NOMO-1 treated with DMSO at 0.1 percent for 48 hours (cell line): ENCODE measurements at regions not wholly inside any gene's neighbourhood (a gene's known extent, or its start where the extent isn't known, plus 50 kb on each side); places are given as distances from the start of the nearest gene placed in this dataset.

ENCODE experiments used
- DNase-seq: peaks from one replicate; lab custom pipeline; 2025; ENCODE audit not compliant: unreplicated experiment; lab: John Stamatoyannopoulos, UW

DNA sequence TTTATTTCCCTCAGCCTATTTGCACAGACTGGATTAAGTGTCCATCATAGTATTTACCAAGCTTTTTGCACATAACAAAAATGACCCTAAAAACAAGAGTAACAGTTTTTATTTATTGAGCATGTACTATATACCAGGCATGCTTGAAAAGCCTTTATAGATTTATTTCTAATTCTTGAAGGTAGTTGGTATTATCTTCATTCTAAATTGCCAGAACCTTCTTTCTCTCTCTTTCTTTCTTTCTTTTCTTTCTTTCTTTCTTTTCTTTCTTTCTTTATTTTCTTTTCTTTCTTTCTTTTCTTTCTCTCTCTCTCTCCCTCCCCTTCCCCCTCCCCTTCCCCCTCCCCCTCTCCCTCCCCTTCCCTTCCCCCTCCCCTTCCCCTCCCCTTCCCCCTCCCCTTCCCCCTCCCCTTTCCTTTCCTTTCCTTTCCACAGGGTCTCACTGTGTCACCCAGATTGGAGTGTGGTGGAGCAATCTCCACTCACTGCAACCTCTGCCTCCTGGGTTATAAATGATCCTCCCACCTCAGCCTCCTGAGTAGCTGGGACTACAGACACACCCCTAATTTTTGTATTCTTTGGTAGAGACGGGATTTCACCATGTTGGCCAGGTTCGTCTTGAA, 310.9 kb upstream of the RBFOX1 start:
- DNase-seq: no peak

DNA sequence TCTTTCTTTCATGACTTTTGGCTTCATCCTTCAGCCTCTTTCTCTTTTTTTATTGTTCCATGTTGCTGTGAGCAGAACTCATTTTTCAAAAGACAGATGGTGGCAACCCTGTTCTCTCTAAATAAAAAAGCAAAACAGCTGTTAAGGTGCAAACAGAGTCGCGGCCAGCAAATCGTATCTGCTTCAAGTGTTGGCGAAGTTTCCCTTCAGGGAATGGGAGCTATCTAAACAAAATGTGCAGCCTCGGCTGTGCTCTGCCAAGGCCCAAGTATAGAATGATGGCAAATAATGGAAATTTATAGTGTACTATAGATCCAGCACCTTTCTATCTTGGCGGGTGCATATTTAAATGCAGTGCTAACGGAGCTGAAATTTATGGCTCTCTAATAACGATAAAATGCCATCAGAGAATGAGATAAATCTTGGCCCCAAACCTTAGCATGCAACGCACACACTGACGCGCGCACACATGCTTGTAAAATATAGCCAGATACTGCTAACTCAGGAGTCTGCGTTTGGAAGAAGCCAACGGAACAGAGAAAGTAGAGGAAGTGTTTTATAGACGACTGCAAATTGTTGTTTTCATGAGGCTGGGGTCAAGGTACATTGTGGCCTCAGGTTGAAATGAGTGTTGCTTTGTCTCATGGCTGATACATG, 315.5 kb upstream of the RBFOX1 start:
- DNase-seq: no peak

DNA sequence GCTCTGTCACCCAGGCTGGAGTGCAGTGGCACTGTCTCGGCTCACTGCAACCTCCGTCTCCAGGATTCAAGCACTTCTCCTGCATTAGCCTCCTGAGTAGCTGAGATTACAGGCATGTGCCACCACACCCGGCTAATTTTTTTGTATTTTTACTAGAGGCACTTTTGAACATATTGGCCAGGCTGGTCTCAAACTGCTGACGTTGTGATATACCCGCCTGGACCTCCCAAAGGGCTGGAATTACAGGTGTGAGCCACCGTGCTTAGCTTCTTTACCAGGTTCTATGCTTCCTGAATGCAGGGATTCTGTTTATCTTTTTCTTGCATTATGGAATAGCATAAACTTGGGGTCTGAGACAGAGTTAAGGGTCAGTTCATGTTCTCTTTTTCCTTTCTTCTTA, 317.9 kb upstream of the RBFOX1 start:
- no peak for DNase-seq

DNA sequence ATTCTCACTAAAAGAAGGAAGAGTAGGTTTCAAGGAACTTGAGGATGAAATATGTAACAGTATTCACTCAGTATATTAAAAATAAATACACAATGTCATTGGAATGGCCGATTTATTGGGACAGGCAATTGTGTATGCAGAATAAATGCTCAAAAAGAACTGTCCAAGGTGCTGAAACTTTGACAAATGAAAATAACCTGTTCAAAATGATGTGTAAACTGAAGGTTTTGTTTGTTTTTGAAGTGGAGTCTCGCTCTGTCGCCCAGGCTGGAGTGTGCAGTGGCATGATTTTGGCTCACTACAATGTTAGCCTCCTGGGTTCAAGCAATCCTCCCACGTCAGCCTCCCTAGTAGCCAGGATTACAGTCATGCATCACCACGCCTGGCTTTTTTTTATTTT, 318.7 kb upstream of the RBFOX1 start:
- no peak for DNase-seq

DNA sequence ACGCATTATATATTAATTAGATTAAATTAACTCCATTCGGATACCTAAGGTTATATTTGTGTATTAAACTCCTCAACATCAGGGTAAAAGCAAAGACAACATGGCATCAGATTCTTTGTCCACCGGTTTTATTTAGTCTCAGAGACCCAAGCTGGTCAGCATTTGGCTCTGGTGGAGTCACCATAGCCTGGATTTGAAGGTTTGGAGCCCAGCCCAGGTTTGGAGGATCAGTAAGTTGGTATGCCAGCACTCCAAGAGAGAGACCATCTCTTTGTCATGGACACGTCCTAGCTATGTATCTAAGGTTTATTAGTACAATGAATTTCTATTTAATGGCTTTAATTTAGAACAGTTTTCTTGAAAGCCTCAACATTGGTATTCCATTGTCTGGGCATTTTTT, 328.4 kb upstream of the RBFOX1 start:
- no peak for DNase-seq

DNA sequence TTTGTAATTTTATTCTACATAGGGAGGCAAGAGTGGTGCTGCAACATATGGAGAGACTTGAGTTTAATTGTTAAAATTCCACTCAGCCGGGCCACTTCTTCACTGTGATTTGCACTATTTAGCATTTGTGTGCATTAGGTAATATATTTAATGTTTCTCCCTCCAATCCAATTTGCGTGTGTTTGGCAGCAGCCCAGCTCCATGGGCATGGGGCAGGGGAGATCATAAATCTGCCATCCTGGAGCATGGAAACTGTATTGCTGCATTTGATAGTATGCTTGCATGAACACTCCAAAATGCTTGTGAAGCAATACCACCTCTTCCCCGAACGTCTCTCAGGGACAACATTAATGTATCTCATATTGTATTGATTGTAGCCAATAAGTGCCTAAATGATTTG, 339.1 kb upstream of the RBFOX1 start:
- DNase-seq: no peak

DNA sequence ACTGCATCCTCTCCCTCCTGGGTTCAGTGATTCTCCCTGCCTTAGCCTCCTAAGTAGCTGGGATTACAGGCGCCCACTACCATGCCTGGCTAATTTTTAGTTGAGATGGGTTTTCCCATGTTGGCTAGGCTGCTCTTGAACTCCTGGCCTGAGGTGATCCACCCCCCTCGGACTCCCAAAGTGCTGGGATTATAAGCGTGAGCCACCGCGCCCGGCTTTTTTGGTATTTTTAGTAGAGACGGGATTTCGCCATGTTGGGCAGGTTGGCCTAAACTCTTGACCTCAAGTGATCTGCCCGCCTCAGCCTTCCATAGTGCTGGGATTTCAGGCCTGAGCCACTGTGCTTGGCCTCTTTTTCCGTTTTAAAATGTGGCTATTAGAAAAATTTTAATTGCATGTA, 343.8 kb upstream of the RBFOX1 start:
- no peak for DNase-seq

DNA sequence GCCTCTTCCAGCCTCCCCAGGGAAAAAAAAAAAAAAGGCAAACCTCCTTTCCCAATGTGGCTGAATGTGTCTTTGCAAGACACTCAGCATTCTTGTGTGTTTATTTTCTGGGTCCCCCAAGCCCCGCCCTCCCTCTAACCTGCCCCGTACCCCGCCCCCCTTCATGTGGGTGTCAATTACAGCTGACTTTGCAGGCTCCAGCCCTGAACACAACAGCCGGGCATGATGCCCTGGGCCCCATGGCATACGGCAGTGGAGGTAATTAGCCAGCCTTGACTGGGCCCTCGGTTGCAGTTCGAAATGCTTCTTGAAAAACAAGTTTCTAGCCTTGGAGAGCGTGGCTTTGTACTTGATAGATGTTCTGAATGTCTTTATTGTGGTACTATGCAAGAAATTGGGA, 354.7 kb upstream of the RBFOX1 start:
- DNase-seq: no peak

DNA sequence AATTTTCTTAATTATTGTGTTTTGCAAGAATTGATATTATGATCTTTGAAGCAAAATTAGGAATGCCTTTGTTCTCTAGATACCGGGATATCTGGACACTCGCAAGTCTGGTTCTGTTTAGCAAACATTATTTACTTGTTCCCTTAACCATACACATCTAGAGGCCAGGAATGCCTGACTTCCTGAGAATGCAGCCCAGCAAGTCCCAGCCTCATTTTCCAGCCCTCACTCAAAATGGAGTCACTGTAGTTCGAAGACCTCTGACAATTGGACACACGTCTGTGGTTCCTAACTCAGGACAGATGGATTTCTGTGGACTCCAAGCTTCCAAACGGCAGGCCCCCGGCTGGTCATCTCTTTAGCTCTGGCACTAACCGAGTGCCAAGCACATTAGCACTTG, 355.4 kb upstream of the RBFOX1 start:
- DNase-seq: no peak

DNA sequence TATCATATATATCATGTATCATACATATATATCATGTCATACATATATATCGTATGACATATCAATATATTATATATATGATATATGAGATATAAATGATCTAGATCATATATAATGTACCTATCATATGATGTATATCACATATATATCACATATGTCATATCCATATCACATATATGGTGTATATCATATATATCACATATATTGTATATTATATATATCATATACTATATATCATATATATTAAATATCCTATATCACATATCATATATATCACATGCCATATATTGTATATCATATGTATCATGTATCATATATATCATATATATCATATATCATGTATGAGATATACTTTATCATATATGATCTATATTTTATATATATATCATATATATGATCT, 355.9 kb upstream of the RBFOX1 start:
- no peak for DNase-seq

DNA sequence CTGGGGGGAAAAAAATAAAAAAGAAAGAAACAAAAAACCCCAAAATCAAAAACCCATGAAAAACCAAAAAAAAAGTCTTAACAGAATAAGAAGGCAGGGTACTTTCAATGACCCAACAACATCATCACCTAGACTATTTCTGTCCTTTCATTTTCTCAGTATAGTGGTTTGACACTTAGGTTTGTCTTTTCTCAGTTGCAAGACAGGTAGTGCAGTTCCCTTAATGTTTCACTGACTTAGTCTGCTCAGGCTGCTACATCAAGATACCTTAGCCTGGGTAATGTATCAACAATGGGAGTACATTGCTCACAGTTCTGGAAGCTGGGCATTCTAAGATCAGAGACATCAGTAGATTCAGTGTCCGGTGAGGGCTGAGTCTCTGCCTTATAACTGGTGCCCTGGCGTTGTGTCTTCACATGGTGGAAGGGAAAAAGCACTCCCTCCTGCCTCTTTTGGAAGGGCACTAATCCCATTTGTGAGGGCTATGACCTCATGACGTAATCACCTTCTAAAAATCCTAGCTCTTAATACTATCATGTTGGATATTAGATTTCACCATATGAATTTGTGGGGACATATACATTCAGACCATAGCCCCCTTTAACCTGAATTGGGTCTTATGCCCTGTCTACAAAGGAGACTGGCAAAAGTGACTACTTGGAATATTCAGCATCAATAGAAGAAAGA, 362.3 kb upstream of the RBFOX1 start:
- no peak for DNase-seq

DNA sequence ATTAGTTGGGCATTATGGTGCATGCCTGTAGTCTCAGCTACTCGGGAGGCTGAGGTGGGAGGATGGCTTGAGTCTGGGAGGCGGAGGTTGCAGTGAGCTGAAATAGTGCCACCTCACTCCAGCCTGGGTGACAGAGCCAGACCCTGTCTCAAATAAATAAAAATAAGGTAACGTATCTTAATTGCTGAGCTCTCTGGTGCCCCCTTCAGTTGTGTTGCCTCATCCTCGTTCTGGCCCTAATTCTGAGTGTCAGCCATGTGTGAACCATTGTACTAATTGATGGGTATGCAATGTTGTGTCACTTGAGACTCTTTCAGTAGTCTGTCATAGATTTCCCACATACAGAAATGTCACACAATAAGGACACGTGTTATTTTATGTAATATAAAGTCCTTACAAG, 363.1 kb upstream of the RBFOX1 start:
- no peak for DNase-seq

DNA sequence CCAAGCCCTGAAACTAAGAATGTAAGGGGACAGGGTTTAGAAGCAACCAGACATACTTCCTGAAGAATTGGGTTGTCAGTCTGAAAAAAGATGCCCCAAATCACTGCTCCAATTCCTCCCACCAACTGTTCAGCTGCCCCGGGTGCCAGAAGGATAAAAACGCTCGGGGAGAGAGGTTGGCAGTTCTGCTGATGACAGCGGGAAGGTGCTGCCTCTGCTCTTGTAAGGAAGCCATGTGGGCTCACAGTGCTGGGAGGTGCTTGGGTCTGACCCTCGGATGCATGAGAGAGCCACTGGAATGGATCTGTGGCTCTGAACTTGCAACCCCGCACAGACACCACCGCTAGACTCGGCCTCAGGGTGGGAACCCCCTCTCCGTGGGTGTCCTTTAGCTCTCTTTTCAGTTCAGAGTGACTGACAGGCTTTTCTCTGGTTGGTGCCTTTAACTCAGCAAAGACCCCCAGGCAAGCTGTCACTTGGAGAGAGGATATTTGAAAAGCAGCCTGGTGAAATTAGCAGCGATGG, 364.8 kb upstream of the RBFOX1 start:
- DNase-seq: no peak

DNA sequence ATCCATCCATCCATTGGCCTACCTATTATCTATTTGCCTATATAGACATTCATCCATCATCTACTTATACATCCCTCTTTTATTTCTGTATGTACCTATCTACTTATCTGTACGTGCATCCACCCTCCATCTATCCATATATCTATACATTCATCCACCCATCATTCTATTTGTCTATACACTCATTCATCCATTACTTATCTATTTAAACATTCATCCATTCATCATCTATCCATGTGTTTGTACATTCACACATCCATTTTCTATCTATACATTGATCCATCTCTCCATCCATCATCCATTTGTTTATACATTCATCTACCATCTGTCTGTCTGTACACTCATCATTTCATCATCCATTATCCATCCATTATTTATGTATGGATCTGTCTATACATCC, 365.7 kb upstream of the RBFOX1 start:
- no peak for DNase-seq

DNA sequence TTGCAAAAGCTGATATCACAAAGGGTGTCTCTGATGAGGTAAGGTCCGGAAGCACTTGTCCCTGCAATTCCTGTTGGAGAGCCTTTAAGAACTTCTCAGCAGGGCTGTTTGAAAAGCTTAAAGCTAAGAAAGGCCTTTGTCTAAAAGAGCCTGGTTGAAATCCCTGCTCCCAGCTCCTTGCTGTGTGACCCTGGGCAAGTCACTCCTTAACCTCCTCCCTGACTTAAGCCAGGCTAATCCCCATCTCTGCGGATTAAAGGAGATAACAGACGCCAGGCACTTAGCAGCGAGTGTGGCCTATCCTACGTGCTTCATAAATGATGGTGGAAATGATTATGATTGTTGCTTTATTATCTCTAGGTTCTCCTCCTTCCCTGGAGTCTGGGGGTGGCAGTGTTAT, 368.0 kb upstream of the RBFOX1 start:
- no peak for DNase-seq

DNA sequence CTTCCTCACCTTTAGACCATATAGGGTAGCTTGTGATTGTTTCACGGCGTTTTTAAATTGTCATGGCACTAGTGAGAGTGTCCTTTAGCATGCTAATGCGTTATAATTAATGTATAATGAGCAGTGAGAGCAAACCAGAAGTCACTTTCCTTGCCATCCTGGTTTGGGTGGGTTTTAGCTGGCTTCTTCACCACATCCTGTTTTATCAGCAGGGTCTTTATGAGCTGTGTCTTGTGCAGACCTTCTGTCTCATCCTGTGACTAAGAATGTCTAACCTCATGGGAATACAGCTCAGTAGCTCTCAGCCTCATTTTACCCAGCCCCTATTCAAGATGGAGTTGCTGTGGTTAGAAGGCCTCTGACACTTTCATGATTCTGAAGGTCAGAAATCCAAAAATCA, 370.9 kb upstream of the RBFOX1 start:
- no peak for DNase-seq

DNA sequence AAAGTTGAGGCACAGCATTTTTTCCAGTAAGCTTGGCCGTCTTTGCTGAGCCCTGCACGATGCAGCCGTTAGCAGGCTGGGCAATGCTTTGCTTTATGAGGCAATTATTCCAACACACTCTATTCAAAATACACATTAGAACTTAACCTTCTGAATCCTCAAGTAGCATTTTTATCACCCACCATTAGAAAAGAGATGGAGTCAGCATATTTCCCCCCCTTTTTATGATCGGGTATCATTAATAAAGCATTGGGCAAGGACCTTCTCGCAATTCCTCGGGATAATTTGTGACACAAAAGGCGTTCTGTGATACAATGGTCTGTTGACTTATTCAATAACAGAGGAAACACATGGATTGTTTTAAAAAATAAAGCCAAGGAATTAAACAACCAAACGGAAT, 374.5 kb upstream of the RBFOX1 start:
- DNase-seq: no peak

DNA sequence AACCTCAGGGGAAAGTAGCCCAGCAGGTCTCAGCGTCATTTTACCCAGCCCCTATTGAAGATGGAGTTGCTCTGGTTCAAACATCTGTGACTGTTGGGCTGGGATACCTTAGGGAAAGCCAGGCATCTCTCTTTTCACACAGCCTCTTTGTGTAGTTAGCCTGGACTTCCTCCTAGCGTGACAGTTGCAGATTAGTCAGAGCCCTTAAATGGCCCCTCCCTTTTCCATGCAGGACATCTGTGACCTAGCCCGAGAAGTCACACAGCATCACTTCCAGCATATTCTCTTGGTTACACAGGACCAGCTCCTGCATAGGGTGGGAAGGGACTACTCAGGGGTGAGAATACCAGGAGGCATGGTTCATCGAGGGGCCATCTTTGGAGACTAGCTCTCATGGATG, 375.0 kb upstream of the RBFOX1 start:
- no peak for DNase-seq

DNA sequence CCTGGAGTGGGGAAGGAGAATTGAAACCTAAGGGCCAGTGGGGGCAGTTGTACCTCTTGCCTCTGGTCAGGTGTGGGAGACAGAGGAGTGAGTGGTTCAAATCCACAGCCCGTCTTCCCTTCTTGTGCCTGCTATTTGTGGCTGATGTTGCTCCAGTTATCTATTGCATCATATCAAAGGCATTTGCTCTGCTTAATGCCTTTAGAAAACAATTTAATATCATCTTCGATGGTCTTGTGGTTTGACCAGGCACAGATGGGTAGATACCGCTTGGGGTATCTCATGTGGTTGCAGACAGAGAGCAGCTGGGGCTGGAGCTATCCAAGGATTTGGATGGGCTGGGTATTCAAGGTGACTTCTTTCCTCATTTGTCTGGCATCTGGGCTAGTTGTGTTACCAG, 376.1 kb upstream of the RBFOX1 start:
- no peak for DNase-seq

DNA sequence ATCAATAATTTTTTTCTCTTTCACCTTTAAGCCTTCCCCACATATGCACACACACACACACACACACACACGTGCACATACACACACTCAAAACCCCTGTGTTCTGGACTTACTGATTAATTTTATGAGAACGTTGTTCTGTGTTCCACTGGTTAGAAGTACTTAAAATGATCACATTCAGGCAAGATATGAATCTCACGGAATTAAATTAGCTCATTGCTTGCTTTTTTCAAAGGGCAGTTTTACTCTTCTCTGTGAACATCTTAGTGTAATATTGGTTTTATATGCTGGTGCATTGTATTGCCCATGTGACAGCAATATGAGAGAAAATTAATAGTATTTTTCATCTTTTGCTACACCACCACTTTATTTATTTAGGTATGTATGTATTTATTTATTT, 377.3 kb upstream of the RBFOX1 start:
- no peak for DNase-seq

DNA sequence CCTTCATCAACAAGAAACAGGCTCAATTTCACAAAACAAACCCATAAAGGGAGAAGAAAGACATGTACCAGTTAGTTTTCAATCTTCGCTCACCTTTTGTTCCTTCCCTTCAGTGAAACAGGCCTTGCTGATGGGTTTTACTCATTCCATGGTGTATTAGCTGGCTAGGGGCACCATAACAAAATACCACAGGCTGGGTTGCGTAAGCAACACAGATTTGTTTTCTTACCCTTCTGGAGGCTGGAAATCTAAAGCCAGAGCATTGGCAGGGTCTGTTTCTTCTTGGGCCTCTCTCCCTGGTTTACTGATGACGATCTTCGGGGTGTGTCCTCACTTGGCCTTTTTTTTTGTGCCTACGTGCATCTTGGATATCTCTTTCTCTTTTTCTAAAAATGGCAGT, 383.4 kb upstream of the RBFOX1 start:
- no peak for DNase-seq

DNA sequence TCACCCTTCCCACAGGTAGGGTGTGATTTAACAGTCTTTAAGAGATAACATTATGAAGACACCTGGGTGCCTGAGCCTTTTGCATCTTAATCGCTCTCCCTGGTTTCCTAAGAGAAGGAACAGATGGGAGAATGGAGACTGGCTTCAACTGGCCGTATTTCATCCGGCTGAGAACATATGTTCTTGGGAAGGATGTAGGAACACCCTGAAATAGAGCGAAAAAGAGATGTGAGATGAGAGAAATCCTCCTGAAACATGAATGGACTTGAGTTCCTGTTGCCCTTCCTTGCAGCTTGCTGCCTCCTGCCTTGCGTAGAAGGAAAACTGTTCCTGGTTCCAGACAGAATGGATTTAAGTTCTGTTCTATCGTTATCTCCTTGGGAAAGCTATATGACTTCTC, 385.4 kb upstream of the RBFOX1 start:
- DNase-seq: no peak

DNA sequence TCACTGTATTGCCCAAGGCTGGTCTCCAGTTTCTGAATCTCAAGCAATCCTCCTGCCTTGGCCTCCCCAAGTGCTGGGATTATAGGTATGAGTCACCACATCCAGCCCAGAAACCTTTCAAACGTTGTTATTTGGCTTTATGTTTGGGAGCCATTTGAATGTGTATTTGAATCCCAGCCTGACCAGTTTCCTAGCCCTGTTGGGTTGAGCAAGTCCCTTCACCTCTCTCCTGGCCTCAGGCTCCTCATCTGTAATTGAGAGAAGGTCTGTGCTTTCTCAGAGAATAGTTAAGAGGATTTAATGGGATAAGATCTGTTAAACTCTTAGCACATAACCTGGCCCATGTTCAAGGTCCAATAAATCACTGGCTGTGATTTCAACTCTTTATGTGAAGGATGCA, 385.8 kb upstream of the RBFOX1 start:
- DNase-seq: no peak
